ENCODE measurements at regions not wholly inside any gene's neighbourhood (a gene's known extent, or its start where the extent isn't known, plus 50 kb on each side); places are given as distances from the start of the nearest gene placed in this dataset.
"Not testable (repeated sequence)": the region's sequence is repeated elsewhere in the genome, so short reads cannot be mapped to it uniquely, and the experiment has no call there.

- TF ChIP-seq, protein P1, sequence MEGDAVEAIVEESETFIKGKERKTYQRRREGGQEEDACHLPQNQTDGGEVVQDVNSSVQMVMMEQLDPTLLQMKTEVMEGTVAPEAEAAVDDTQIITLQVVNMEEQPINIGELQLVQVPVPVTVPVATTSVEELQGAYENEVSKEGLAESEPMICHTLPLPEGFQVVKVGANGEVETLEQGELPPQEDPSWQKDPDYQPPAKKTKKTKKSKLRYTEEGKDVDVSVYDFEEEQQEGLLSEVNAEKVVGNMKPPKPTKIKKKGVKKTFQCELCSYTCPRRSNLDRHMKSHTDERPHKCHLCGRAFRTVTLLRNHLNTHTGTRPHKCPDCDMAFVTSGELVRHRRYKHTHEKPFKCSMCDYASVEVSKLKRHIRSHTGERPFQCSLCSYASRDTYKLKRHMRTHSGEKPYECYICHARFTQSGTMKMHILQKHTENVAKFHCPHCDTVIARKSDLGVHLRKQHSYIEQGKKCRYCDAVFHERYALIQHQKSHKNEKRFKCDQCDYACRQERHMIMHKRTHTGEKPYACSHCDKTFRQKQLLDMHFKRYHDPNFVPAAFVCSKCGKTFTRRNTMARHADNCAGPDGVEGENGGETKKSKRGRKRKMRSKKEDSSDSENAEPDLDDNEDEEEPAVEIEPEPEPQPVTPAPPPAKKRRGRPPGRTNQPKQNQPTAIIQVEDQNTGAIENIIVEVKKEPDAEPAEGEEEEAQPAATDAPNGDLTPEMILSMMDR (IDR thresholded peaks at IDR 0.05; ENCODE audit: borderline replicate concordance, extremely low read depth, insufficient read depth), result no peak
- intact Hi-C loops (cut with DNase I), result no loop called here
- Histone ChIP-seq H3K4me1 (ENCODE audit: control insufficient read depth in 2 of 3, insufficient read depth in 2 of 3, low read depth in 1 of 3, low read length in 3 of 3) (no peaks in the 10 kb centered on the region), H3K9ac (ENCODE audit: low read length in 3 of 3) (no peak overlapping the region), H3K4me3 (ENCODE audit: low read length in 3 of 3) (no peak overlapping the region), H3K36me3 (ENCODE audit: control insufficient read depth in 2 of 3, insufficient read depth in 3 of 3, low read length in 3 of 3) (no peaks in the 10 kb centered on the region), H3K9me3 (ENCODE audit: control insufficient read depth in 2 of 3, insufficient read depth in 1 of 3, low read length in 3 of 3) (no peaks in the 10 kb centered on the region), H3K27me3 (ENCODE audit: control insufficient read depth, insufficient read depth, low read length) (no peaks in the 10 kb centered on the region), H3K27ac (ENCODE audit: low read depth in 2 of 2, low read length in 2 of 2) (no peak overlapping the region)
- FAIRE-seq, result no peak
- peak in 1 of 5 donors; percentile 3 for DNase-seq
These were observed 140.7 kb upstream of the FAM78B start for GRCh38 chr1:166307261-166308188.

- H3K27ac ChIP-seq (ENCODE audit: low read depth in 2 of 2, low read length in 2 of 2); intact Hi-C loops (cut with DNase I); DNase-seq; H3K4me1 ChIP-seq (ENCODE audit: control insufficient read depth in 2 of 3, insufficient read depth in 2 of 3, low read depth in 1 of 3, low read length in 3 of 3); H3K4me3 ChIP-seq (ENCODE audit: low read length in 3 of 3); H3K27me3 ChIP-seq (ENCODE audit: control insufficient read depth, insufficient read depth, low read length); H3K36me3 ChIP-seq (ENCODE audit: control insufficient read depth in 2 of 3, insufficient read depth in 3 of 3, low read length in 3 of 3); H3K9me3 ChIP-seq (ENCODE audit: control insufficient read depth in 2 of 3, insufficient read depth in 1 of 3, low read length in 3 of 3); FAIRE-seq; H3K9ac ChIP-seq (ENCODE audit: low read length in 3 of 3): not testable (repeated sequence)
These were observed 149.5 kb upstream of the FAM78B start for GRCh38 chr1:166316306-166316705.

DNA sequence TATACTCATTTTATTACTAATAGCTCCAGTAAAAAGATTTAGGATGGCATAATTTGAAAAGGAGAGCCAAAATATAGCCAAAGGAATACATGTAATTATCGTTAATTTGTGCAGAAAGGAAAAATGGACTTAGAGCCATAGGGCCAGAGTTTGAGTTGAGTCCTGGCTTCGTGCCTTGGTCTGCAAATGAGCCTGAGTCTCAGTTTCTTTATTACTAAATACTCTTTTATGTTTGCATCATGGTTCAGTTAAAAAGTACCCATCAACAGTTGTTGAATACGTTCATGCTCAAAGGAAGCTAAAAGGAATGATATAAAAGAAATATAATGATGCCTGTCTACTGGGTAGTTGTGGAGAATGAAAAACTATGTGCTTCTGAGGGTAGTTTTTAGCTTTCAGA lies 155.7 kb upstream of the FAM78B start:
- intact Hi-C loops (cut with DNase I), result no loop called here
- Histone ChIP-seq H3K9me3 (ENCODE audit: control insufficient read depth in 2 of 3, insufficient read depth in 1 of 3, low read length in 3 of 3) (no peaks in the 10 kb centered on the region), H3K4me3 (ENCODE audit: low read length in 3 of 3) (no peak overlapping the region), H3K27ac (ENCODE audit: low read depth in 2 of 2, low read length in 2 of 2) (no peak overlapping the region), H3K27me3 (ENCODE audit: control insufficient read depth, insufficient read depth, low read length) (no peaks in the 10 kb centered on the region), H3K36me3 (ENCODE audit: control insufficient read depth in 2 of 3, insufficient read depth in 3 of 3, low read length in 3 of 3) (no peaks in the 10 kb centered on the region), H3K4me1 (ENCODE audit: control insufficient read depth in 2 of 3, insufficient read depth in 2 of 3, low read depth in 1 of 3, low read length in 3 of 3) (no peaks in the 10 kb centered on the region), H3K9ac (ENCODE audit: low read length in 3 of 3) (no peak overlapping the region)
- DNase-seq (no peak), FAIRE-seq (no peak)
- TF ChIP-seq, protein P1 (IDR thresholded peaks at IDR 0.05; ENCODE audit: borderline replicate concordance, extremely low read depth, insufficient read depth), result no peak

DNA sequence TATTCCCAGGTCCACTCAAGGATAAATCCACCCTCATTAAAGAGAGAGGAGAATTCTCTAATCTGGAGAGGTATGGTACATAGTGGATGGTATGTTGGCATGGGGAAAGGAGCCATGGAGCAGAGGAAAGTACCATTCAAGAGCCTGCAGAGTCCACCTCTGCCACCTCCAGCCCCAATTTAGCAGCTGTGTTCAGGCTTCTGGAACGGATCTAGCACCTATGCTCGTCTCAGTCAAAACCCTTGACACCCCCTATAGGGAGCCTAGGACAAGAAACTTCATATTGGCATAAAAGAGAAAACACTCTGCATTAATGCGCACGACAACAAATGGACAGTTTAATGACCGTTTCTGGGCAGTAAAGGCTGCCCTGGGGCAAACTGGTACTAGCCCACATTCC lies 161.1 kb upstream of the FAM78B start:
- no peak overlapping the region for H3K9ac ChIP-seq (ENCODE audit: low read length in 3 of 3)
- DNase-seq, result no peak
- FAIRE-seq, result no peak
- H3K4me3 ChIP-seq (ENCODE audit: low read length in 3 of 3), result no peak overlapping the region
- intact Hi-C loops (cut with DNase I), result no loop called here
- TF ChIP-seq, protein P1 (IDR thresholded peaks at IDR 0.05; ENCODE audit: borderline replicate concordance, extremely low read depth, insufficient read depth), result no peak
- no peaks in the 10 kb centered on the region for H3K27me3 ChIP-seq (ENCODE audit: control insufficient read depth, insufficient read depth, low read length)
- H3K36me3 ChIP-seq (ENCODE audit: control insufficient read depth in 2 of 3, insufficient read depth in 3 of 3, low read length in 3 of 3), result no peaks in the 10 kb centered on the region
- H3K4me1 ChIP-seq (ENCODE audit: control insufficient read depth in 2 of 3, insufficient read depth in 2 of 3, low read depth in 1 of 3, low read length in 3 of 3), result no peaks in the 10 kb centered on the region
- no peaks in the 10 kb centered on the region for H3K9me3 ChIP-seq (ENCODE audit: control insufficient read depth in 2 of 3, insufficient read depth in 1 of 3, low read length in 3 of 3)
- no peak overlapping the region for H3K27ac ChIP-seq (ENCODE audit: low read depth in 2 of 2, low read length in 2 of 2)
